HG02970 (cell line): ENCODE measurements at regions not wholly inside any gene's neighbourhood (a gene's known extent, or its start where the extent isn't known, plus 50 kb on each side); places are given as distances from the start of the nearest gene placed in this dataset.

ENCODE experiments used
- ATAC-seq: cut with Tn5 transposase; IDR thresholded peaks from one replicate; pipeline ENCODE4 v1.9.1; 2021; ENCODE audit warnings: mild to moderate bottlenecking, moderate library complexity, moderate number of reproducible peaks; ENCODE audit not compliant: unreplicated experiment, low FRiP score

DNA sequence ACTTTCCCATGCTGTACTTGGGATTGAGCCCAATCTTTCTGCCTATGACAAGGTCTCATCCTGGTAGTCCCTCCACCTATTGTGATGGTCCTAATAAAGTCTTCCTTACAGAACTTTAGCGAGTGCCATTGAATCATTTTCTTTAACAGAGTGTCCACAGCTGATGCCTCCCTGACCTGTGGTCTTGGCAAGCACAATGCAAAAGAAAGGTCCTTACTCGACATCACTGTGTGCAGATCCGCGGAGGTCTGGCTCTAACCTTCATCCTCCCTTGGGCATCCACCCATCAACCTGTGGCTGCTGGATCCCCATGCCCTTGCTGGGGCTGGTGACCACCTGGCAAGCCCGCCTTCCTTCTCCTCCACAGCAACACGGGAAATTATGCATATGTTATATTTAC is 1203.9 kb downstream of the TBC1D22A start:
- ATAC-seq = no peak

DNA sequence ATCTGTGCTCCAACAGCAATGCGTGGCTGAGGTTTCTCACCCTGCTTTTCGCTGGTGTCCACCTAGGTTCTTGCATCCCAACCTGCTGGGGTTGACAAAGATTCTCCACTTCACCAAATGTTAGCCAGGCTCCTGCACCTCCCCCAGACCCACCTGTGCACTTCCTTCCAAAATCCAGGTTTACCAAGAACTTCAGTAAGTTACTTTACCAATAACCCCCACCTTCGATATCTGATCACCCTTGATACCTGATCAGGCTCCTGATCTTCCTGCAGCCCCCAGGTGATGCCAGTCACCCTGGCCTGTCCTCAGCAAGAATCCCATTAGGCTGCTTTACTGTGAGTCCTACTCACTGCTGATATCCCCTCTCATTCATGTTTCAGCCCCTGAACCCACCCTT is 1203.4 kb downstream of the TBC1D22A start:
- ATAC-seq = no peak

DNA sequence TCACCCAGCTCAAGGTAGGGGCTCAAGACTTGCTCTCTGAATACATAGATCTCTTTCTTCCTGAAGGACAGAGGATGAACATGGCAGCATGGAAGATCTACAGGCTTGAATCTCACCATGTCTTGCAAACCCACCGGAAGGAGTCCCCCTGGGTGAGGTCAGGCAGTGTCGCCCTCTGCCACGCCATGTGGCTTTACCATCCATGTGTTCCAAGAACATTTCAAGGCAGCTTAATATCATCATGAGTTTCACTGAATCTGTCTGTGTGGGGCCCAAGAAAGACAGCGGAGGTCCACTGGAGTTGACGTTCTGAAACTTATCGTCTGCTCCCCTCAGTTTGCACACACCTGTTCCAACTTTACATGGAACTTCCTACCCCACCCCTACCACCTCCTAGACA is 1202.6 kb downstream of the TBC1D22A start:
- ATAC-seq = no peak

DNA sequence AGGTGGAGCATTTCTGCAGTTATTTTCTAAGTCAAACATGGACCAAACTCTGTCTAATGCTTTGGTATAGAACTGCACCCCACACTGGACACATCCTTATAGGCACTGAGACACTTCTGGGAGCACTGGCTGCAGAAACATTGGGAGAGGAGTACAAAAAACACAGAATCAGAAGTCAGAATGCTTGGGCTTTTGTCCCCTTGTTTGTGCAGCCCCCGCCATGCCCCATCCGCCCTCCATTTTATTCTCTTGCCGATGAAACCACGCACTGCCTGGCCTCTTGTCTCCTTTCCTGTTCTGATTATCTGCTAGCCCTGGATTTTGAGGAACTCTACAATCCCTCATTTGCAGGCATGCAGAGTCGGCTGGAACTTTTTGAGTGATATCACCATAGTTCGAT is 1201.2 kb downstream of the TBC1D22A start:
- no peak for ATAC-seq

DNA sequence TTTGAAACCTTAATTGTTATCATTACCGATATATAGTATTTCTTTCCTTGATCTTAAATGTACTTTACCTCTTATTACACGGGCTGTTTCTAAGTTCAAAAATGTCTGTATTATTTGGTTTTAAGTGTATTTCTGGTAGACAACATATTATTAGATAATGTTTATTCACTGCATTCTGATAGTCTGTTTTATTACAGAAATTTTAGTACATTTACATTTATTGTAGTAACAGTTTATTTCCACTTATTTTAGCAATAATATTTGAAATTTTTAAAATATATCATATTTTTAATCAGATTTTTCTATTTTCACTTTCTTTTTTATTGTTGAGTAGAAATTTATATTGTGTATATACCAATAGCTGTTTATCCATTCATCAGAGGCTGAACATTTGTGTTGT is 1195.2 kb downstream of the TBC1D22A start:
- ATAC-seq = no peak

DNA sequence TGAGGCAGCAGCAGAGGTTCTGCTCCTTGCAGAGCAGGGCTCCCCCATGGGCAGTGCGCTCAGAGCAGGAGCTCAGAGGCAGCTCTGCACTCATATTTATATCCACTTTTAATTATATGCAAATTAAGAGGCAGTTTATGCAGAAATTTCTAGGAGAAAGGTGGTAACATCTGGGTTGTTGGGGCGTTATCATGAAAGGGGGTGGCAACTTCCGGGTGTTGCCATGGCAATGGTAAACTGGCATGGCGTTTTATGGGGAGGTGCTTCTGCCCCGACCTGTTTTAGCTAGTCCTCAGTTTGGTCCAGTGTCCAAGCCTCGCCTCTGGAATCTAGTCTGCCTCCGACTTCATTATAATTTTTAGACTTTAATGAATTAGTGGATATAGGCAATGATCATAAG is 1191.7 kb downstream of the TBC1D22A start:
- ATAC-seq = no peak

DNA sequence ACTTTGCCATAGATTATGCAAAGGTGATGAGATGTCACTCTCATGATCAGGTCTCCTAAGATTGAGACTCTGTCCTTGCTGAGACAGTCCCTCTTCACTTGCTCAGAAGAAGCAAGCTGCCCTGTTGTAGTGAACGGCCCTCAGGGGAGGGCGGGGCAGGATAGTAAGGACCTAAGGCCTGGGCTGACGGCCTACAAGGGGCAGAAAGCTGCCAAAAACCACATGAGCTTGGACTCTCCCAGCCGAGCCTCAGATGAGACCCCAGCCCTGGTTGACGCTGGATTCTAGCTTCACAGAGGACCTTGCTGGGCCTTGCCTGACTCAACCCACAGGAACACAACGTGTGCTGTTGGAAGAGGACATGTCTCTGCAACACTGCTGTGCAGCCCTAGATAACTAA is 1182.5 kb downstream of the TBC1D22A start:
- no peak for ATAC-seq

DNA sequence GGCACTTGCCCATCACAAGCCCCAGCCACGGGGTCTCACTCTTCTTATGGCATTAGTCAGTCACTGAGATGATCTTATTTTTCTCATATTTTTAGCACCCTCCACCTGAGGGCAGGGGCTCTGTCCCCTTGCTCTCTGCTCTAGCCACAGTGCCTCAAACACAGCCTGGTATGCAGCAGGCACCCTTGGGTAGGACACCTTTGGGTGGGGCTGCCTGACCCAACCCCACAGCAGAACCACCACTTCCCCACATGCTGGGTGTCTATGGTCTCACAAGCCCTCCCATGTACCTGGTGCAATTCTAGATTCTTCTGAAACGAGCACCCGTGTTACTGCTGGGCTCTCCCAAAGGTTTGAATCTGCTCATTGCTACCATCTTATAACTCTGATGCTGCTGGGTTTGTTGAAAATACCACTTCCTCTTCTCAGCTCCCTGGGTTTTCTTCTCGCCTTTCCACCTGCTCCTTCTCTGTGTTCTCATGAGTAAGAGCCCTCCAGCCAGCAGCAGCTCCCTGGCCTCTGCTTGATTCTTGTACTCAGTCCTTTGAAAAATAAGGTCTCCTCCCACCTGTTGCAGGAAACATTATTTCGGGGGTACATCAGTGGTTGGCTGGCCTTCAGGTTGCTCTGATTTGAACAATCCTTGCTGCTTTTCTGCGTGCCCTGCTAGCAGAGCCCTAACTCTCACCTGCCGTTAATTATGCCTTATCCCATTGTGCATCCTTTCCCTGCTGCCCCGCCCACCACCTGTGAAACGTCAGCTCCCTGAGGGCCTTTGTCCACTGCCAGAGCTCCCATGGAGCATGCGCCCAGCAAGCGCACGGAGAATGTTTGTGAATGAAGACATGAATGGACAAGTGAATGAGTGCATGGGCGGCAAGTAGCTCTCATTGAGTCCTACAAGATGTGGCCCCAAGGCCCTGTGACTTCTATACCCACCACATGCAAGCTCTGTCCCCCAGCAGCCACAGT is 1181.6 kb downstream of the TBC1D22A start:
- no peak for ATAC-seq

DNA sequence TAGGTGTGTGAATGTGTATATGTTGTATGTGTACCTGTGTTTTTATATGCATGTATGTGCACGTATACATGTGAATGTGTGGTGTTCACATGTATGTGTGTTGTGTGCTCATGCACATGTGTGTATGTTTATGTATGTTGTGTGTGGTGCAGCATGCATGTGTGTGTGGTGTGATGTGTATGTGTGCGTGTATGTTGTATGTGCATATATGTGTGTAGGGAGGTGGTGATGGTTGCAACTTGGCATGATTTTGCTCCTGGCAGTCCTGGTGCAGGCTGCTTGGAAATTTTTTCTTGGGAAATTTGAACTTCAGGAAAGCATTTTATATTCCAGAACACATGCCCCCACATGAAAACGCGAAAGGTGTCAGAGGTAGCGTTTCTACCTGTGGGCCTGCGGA is 1177.8 kb downstream of the TBC1D22A start:
- ATAC-seq = no peak

DNA sequence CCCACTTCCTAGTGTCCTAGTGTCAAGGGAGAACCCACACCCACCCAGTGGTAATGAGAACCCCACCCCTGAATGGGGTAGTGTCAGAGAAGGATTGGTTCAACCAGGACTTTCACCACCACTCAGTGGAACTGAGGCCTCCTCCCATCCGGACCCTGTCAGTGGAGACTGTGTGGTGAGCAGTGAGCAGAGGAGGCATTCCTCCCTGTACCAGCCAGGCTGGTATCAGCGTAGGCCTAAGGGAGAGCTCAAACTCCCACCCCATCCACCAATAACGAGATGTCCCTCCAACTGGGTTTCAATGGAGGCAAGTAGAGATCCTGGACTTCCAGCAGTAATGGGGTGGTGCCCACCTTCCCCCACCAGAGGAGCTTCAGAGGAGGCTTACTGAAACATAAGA is 1171.4 kb downstream of the TBC1D22A start:
- ATAC-seq = no peak

DNA sequence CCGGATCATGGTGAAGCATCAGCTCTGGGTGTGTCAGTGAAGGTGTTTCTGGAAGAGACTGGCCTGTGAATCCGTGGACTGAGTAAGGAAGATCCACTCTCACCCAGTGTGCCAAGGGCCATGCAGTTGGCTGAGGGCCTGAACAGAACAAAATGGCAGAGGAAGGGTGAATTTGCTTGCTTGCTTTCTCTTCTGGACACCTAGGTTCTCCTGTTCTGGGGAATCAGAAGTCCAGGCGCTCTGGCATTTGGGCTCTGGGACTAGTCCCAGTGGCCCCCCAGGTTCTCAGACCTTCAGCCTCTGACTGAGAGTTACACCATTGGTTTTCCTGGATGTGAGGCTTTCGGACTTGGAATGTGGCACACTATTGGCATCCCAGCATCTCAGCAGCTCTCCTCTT is 1170.8 kb downstream of the TBC1D22A start:
- ATAC-seq = no peak

DNA sequence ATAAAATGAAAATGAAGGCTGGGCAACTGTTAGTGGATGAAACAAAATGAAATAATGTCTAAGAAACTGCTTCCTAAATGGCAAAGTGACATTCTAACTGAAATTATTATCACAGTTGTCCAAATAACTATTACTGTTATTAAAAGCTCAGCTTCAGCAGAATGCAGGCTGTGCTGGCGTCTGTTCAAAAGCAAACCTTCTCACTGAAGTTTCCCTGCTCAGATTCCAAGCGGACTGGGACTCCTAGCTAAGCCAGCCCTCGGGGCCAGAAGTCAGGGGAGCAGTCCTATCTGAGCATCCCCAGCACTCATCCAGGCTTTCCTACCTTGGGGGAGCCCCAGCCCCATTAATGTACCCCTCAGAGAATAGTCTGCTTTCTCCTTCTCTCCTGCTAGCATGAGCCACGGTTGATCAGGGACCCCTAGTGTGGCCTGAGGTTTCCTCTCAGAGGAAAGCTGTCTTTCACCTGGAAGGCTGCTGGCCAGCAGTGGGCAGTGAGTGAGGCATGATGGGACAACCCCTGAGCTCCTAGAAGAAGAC is 1167.3 kb downstream of the TBC1D22A start:
- ATAC-seq = no peak

DNA sequence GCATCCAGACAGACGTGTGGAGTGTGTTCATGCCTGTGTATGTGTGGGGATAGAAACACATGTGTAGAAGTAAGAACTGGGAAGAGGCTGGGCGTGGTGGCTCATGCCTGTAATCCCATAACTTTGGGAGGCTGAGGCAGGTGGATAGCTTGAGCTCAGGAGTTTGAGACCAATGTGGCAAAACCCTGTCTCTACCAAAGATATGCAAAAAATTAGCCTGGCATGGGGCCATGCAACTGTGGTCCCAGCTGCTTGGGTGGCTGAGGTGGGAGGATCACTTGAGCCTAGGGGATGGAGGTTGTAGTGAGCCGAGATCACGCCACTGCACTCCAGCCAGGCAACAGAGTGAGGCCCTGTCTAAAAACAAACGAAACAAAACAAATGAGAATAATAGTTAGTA is 1166.6 kb downstream of the TBC1D22A start:
- no peak for ATAC-seq

DNA sequence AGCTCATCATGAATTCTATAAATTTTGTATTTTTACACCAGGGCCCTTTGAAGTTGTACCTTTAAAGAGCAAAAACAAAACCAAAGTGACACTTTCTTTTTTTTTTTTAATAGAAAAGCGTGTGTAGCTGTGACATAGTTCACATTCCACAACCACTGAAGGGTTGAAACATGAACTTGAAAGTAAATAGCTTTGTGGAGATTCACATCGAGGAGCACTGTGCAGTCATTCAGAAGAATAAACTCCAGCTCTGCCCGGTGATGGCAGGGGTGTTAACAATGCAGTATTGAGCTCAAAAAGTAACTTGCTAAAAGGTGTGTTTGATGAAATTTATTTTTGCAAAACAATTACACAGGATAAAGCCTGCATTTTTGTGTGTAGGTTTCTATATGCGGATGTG is 1166.2 kb downstream of the TBC1D22A start:
- no peak for ATAC-seq

DNA sequence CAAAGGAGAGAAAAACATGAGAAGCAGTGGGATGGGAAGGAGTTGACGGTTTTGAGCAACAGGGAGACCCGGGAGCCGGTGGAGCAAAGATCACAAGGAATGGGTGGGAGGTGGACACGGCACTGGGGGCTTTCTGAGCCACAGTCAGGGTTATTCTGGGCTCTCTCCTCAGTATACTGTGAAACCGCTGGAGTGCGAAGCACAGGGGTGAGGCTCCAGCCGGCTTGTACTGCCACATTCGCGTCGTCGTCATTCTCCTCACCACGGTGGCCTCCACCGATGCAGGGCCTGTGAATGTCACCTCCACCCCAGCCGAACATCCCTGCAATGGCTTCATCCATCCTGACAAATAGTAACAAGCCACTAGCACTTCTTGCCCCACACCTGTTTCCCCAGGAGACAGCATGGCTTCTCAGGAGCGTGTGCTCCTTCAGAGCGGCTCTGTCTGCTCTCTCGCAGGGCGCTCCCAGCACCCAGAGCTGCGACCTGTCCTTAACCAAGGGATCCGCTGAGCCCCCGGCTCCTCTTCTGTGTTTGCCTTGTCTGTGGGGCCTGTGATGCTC is 1165.3 kb downstream of the TBC1D22A start:
- no peak for ATAC-seq

DNA sequence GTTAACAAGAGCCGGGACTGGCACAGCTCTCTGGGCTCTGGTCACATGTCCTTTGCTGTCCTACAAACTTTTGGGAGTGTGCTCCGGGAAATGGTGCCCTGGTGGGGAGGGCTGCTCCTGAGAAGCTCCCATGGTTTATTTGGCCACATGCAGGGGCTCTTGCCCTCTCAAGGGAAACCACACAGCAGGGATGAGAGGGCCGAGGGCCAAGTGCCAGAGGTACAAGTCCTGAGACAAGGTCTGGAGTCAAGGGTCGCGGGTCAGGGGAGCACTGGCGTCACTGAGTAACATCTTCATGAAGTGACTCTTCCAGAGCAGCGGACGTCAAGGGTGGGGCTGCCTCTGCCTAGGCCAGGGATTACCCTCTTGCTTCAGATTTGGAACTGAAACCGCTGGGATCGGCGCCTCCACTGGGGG is 1160.6 kb downstream of the TBC1D22A start:
- ATAC-seq = no peak

DNA sequence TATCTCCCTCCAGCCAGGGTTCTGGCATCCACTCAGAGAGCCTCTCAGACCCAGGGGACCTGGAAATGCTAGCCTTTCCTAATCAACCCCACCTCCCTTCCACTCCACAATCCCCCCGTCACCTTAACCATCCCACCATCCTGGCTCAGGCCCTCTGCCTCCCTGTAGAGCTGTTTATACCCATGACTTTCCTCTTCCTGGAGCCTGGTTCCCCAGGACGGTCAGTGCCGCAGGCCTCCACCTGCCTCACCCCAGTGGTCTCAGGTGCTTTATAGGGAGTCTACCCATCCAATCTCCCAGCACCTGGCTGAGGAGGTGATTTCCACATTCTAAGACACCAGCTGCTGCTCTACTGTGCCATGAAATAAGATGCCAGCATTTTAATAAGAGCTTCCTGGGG is 1159.5 kb downstream of the TBC1D22A start:
- ATAC-seq = no peak

DNA sequence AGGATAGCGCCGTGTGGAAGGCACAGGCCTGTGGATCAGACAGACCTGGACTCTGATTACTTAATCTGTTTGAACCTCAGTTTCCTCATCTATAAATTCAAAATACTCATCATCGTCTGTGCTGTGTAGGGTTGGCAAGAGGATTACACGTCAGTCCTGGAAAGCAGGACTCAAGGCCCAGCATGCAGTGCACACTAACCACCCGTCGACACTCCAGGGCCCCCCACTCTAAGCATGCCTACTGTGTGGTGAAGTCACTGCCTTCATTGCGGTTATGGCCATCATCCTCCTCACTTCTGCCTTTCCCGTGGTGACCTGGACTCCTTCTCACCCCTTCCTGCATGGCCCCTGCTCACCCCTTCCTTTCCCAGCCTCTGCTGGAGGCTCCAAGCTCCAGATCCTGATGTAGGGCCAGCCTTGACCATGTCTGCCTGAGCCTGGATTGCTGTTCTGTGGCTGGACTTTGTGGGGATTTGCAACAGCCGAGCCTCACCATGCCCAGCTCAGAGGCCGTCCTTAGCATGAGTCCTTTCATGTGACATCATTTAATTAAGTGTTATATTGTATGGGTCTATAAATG is 1158.0 kb downstream of the TBC1D22A start:
- ATAC-seq = no peak

DNA sequence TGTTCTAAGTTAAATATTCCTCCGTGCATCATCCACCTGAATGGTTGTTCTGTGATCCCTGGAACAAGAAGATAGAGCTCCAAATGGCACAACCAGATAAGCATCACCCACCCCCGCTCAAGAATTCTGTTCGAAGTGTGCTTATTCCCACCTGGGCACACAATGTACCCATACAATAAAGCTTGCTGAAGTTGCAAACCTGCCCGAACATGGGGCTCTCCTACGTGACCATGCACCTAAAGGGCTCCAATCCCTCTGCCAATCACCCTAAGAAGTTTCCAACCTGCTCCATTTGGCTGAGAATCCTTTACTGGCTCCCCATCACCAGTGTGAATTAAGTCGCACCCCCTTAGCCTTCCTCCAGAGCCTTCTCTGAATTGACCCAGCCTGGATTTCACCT is 1157.4 kb downstream of the TBC1D22A start:
- no peak for ATAC-seq

DNA sequence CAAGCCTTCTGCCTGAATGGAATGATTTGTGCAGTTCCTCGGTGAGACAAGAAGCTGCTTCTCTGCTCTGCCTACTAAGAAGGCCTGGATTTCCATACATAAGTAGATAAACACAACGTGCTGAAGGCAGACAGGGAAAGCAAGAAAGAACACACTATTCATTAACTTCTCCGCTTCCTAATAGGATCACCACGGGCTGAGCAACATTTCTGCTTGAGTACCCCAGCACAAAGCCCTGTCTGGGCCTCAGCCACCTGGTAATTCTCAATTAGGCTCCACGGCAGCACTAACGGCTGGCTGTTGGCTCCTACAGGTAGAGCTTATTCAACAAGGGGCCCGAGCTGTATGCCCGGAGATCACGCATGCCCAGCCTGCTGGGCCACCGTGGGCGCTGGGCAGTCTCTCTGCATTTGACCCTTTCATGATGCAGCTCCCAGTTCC is 1156.6 kb downstream of the TBC1D22A start:
- ATAC-seq = no peak

DNA sequence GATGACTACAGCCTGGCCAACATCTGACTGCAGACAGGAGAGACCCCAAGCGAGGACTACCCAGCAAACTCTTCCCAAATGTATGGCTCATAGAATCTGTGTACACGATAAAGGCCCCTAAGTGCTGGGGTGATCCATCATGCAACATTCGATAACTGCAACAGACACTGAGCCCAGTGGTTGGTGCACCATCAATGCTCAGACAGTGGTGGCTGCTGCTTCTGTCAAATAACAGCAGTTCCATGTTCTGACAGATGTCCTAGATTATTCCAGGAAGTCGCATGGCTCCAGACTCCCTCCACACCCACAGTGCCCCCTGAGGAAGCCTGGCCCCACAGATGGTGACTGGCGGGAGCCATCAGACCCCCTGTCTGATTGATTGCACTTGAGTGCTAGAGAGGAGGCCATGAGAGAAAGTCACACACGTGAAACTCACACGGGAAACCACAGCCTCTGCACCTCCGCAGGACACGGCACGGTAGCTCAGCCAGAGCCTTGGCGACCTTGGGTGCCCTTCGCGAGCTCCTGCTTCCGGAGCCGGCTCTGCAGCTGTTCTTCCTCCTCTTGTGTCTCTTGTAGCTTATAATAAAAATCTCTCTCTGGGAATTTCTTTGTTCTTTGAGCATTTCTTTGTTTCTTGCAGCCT is 1155.9 kb downstream of the TBC1D22A start:
- ATAC-seq = no peak
